Lower lobe of right lung (tissue), 2 donors: ENCODE measurements at regions not wholly inside any gene's neighbourhood (a gene's known extent, or its start where the extent isn't known, plus 50 kb on each side); places are given as distances from the start of the nearest gene placed in this dataset.

Experiments
- ATAC-seq, 2 donors: fragments of 200-7000 bp; cut with Tn5 transposase; one replicate each; pipeline ENCODE4 v1.9.1; 2020 to 2022; ENCODE audit warnings: mild to moderate bottlenecking in 2 of 2, moderate library complexity in 2 of 2
- DNase-seq: peaks from one replicate; pipeline ENCODE4 v3.0.0-alpha.2; 2020
- H3K27ac ChIP-seq: fragments of 200-600 bp; one replicate; pipeline ENCODE4 v1.8.0; 2022
- H3K27me3 ChIP-seq: fragments of 200-600 bp; one replicate; pipeline ENCODE4 v1.8.0; 2022; ENCODE audit warnings: low read depth
- H3K36me3 ChIP-seq: fragments of 200-600 bp; one replicate; pipeline ENCODE4 v1.8.0; 2022; ENCODE audit warnings: mild to moderate bottlenecking
- H3K4me1 ChIP-seq: fragments of 200-600 bp; one replicate; pipeline ENCODE4 v1.8.0; 2022
- H3K4me3 ChIP-seq: fragments of 200-600 bp; one replicate; pipeline ENCODE4 v1.8.0; 2022; ENCODE audit warnings: mild to moderate bottlenecking
- H3K9me3 ChIP-seq: fragments of 200-600 bp; one replicate; pipeline ENCODE4 v1.8.0; 2022
- intact Hi-C: fragments of 100-400 bp; cut with DNase I; formaldehyde crosslinking; loops from one replicate; pipeline ENCODE4 v1.11.0; 2022
- TF ChIP-seq, protein P1 (sequence below): fragments of 200-600 bp; IDR thresholded peaks from one replicate; pipeline ENCODE4 v1.8.0; 2022; ENCODE audit warnings: antibody characterized with exemption, mild to moderate bottlenecking
- donor health status: DM: no; HTN: yes; CAD: no; lungs with severe emphysema.

DNA sequence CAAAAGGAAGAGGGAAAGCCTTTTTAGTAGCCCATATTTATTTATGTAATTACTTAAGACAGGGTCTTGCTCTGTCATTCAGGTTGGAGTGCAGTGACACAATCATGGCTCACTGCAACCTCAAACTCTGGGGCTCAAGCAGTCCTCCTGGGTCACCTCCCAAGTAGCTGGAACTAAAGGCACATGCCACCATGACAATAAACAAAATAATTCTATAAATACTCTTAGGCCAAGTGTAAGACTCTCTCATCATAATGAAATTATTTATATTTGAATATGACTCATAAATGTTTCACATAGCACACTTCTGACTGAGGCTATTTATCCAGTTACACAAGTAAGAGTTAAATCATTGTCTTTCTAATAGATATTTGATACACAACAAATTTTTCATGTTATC lies 314.7 kb downstream of the AMY1C start:
- Histone ChIP-seq H3K27me3 (no peaks in the 10 kb centered on the region), H3K4me3 (no peak overlapping the region), H3K9me3 (no peaks in the 10 kb centered on the region), H3K4me1 (no peaks in the 10 kb centered on the region), H3K27ac (no peak overlapping the region), H3K36me3 (no peaks in the 10 kb centered on the region)
- ATAC-seq (no peak), DNase-seq (no peak)
- intact Hi-C loops, result no loop called here
- TF ChIP-seq, protein P1, sequence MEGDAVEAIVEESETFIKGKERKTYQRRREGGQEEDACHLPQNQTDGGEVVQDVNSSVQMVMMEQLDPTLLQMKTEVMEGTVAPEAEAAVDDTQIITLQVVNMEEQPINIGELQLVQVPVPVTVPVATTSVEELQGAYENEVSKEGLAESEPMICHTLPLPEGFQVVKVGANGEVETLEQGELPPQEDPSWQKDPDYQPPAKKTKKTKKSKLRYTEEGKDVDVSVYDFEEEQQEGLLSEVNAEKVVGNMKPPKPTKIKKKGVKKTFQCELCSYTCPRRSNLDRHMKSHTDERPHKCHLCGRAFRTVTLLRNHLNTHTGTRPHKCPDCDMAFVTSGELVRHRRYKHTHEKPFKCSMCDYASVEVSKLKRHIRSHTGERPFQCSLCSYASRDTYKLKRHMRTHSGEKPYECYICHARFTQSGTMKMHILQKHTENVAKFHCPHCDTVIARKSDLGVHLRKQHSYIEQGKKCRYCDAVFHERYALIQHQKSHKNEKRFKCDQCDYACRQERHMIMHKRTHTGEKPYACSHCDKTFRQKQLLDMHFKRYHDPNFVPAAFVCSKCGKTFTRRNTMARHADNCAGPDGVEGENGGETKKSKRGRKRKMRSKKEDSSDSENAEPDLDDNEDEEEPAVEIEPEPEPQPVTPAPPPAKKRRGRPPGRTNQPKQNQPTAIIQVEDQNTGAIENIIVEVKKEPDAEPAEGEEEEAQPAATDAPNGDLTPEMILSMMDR, result no peak

DNA sequence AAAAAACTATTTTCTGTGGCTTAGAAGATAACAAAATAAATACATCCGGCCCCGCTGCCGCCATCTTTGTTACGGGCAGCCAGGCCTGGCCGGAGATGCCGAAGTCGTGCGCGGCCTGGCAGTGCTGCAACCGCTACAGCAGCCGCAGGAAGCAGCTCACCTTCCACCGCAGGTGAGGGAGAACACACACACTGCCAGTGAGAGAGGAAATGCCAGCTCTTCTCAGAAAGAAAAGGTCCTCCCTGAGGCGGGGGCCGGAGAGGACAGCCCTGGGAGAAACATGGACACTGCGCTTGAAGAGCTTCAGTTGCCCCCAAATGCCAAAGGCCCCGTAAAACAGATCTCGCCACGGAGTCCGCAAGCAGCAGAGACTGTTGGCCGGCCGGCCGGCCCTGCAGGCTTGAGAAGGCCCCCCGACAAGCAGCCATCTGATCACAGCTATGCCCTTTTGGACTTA lies 323.2 kb downstream of the AMY1C start:
- no peak for DNase-seq
- no peak for ATAC-seq
- intact Hi-C loops, result no loop called here

DNA sequence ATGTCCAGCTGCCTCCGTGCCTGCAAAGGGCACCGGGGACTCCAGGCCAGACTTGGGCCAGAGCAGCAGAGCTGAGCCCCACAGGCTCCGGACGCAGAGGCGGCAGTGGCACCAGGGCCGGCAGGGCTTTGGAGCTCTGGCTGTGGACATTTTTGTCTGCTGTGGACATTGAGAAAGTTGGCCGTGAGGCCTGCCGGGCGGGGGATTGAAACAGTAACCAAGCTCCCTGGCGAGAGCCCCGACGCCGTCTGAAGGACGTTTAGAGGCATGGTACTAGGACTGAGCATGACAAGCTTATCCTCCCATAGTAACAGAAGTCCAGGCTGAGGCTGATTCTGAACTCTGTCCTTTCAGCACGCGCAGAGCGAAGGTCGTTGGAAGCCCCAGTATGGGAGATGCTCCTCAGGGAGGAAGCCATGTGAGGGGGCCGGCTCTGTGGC lies 323.8 kb downstream of the AMY1C start:
- ATAC-seq (no peak), DNase-seq (no peak)
- intact Hi-C loops, result no loop called here

More for the DNA sequence above, 323.2 kb downstream of the AMY1C start:
- TF ChIP-seq, protein P1, result no peak
- H3K4me3 ChIP-seq, result no peak overlapping the region
- H3K27ac ChIP-seq, result no peak overlapping the region
- H3K36me3 ChIP-seq, result no peaks in the 10 kb centered on the region
- no peaks in the 10 kb centered on the region for H3K4me1 ChIP-seq
- H3K9me3 ChIP-seq, result no peaks in the 10 kb centered on the region
- H3K27me3 ChIP-seq, result no peaks in the 10 kb centered on the region

DNA sequence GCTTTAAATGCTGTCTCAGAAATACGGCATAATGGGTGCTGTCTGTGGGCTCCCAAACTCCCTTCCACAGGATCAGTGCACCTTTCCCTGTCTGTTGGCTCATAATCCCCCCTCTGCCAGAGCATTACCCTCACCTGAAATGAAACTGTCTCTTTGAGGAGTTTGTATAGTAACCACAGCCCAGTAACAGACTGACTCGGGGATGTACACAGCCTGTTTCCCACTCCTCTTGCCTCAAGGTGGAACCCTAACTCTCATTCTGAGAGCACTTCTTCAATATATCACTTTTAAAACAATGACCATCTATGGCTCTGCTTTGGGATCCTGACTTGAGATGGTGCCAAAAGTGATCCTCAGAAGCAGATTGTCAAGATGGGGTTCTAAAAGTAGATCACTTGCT lies 332.5 kb downstream of the AMY1C start:
- H3K4me1 ChIP-seq, result no peaks in the 10 kb centered on the region
- DNase-seq, result no peak
- no peak overlapping the region for H3K4me3 ChIP-seq
- intact Hi-C loops, result no loop called here
- TF ChIP-seq, protein P1, result no peak
- no peaks in the 10 kb centered on the region for H3K27me3 ChIP-seq
- no peaks in the 10 kb centered on the region for H3K36me3 ChIP-seq
- H3K9me3 ChIP-seq, result no peaks in the 10 kb centered on the region
- no peak overlapping the region for H3K27ac ChIP-seq
- no peak for ATAC-seq

More for the DNA sequence above, 323.8 kb downstream of the AMY1C start:
- H3K4me3 ChIP-seq, result no peak overlapping the region
- TF ChIP-seq, protein P1, result no peak
- H3K36me3 ChIP-seq, result no peaks in the 10 kb centered on the region
- no peaks in the 10 kb centered on the region for H3K4me1 ChIP-seq
- no peaks in the 10 kb centered on the region for H3K9me3 ChIP-seq
- H3K27me3 ChIP-seq, result no peaks in the 10 kb centered on the region
- no peak overlapping the region for H3K27ac ChIP-seq

- no peak overlapping the region for H3K4me3 ChIP-seq
- H3K9me3 ChIP-seq, result no peaks in the 10 kb centered on the region
- TF ChIP-seq, protein P1, result no peak
- no peak overlapping the region for H3K27ac ChIP-seq
- no peaks in the 10 kb centered on the region for H3K27me3 ChIP-seq
- intact Hi-C loops, result no loop called here
- no peak for ATAC-seq
- no peaks in the 10 kb centered on the region for H3K36me3 ChIP-seq
- DNase-seq, result no peak
- no peaks in the 10 kb centered on the region for H3K4me1 ChIP-seq
Measured at GRCh38 chr1:104084380-104084779, 334.7 kb downstream of the AMY1C start.

GRCh38 chr1:104092698-104093097 lies 343.0 kb downstream of the AMY1C start:
- intact Hi-C loops, result no loop called here
- Histone ChIP-seq H3K27me3 (no peaks in the 10 kb centered on the region), H3K4me3 (no peak overlapping the region), H3K36me3 (no peaks in the 10 kb centered on the region), H3K27ac (no peak overlapping the region), H3K4me1 (no peaks in the 10 kb centered on the region), H3K9me3 (no peaks in the 10 kb centered on the region)
- DNase-seq (no peak), ATAC-seq (no peak)
- TF ChIP-seq, protein P1, result no peak
